Superior temporal gyrus (tissue), 1 donor: ENCODE measurements at regions not wholly inside any gene's neighbourhood (a gene's known extent, or its start where the extent isn't known, plus 50 kb on each side); places are given as distances from the start of the nearest gene placed in this dataset.
"Not testable (repeated sequence)": the region's sequence is repeated elsewhere in the genome, so short reads cannot be mapped to it uniquely, and the experiment has no call there.

ENCODE experiments used
- DNase-seq: peaks from one replicate; pipeline ENCODE4 v3.0.0-alpha.2; 2016; ENCODE audit errors: extremely low spot score

- no peak for DNase-seq
Measured at GRCh38 chr20:28562510-28562898, 2695.0 kb upstream of the DEFB115 start.

DNA sequence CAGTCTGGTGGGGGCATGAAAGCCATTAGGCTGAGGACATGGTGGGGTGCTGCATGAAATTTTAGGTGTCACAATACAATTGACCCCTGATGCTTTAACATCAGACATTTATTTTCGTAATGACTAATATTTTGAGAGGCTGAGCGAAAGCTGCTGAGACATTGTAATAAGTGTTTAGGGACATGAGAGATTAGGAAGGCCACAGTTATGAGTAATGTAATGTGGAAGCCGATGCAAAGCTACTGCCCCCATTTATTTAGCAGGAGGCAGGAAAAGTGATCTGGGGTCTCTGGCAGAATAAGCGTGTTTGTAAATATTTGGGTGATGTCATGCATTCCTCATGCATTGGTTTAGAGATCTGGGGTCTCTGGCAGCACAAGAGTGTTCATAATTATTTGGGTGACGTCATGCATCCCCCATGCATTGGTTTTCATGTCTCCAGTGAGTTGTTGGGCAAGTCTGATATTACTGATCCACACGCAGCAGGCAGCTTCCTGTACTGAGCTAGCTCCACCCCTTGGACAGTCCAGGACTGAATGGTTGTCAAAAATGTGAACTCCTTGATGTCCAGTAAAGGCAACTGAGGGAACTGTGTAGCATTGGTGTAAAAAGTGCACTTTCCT, 2694.5 kb upstream of the DEFB115 start:
- not testable (repeated sequence) for DNase-seq

GRCh38 chr20:28564024-28564423, 2693.4 kb upstream of the DEFB115 start:
- not testable (repeated sequence) for DNase-seq

DNA sequence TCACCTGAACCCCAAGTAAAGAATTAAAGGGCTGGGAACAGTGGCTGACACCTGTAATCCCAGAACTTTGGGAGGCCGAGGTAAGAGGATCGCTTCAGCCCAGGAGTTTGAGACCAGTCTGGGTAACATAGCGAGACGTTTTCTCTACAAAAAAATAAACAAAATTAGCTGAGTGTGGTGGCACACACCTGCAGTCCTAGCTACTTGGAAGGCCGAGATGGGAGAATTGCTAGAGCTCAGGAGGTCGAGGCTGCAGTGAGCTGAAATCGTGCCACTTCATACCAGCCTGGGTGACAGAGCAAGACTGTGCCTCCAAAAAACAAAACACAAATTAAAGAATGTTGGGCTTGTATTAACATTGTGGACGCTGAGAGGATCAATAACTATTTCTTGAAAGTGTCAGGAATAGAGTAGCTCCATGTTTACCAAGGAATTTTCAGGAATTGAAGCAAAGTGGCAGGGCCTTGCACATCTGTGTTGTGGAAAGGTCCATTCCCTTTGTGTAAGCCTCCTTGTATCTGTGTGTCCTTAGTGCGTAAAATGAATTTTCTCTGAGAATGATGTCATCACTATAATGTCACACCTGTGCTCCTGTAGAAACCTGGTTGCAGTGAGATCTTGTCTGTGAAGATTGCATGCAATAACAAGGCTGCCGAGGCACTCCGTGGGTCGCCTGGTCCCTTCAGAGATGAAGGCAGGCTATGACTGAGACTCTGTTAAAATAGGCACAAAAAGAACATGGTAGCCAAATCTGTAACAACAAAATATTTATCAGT, 2692.6 kb upstream of the DEFB115 start:
- not testable (repeated sequence) for DNase-seq

- not testable (repeated sequence) for DNase-seq
Measured at GRCh38 chr20:28575991-28576390, 2681.5 kb upstream of the DEFB115 start.

- not testable (repeated sequence) for DNase-seq
Measured at GRCh38 chr20:28591680-28592079, 2665.8 kb upstream of the DEFB115 start.

DNA sequence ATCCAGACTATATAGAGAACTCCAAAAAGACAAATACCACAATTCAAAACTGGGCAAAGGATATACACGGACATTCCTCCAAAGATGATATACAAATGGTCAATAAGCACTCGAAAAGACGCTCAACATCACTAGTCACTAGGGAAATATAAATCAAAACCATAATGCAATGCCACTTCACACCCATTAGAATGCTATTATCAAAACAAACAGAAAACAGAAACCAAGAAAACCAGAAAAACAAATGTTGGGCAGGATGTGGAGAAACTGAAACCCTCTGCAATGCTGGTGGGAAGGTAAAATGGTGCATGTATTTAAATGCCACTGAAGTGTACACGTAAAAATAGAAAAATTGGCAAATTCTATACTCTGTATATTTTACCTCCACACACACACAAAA, 2664.1 kb upstream of the DEFB115 start:
- DNase-seq: not testable (repeated sequence)

GRCh38 chr20:28594476-28594875, 2663.0 kb upstream of the DEFB115 start:
- not testable (repeated sequence) for DNase-seq

- DNase-seq: not testable (repeated sequence)
Measured at GRCh38 chr20:28602006-28602402, 2655.5 kb upstream of the DEFB115 start.

- DNase-seq: peak; percentile 87
Measured at GRCh38 chr20:28602403-28603217, 2654.9 kb upstream of the DEFB115 start.

GRCh38 chr20:28603218-28603577, 2654.3 kb upstream of the DEFB115 start:
- not testable (repeated sequence) for DNase-seq

DNA sequence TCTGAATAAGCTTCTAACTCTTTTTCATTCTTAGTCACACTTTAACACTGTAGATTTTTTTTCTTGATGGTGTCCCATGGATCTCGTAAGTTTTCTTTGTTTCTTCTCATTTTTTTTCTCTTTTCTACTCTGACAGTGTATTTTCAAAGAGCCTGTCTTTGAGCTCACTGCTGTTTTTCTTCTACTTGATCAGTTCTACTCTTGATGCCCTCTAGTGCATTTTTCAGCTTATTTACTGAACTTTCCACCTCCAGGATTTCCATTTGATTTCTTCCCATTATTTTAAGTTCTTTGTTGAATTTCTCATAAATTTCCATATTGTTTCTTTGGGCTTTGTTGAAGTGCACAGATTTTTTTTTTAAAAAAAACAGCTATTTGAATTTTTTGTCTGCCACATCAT, 2641.1 kb upstream of the DEFB115 start:
- DNase-seq: no peak

- DNase-seq: not testable (repeated sequence)
Measured at GRCh38 chr20:28619956-28620651, 2637.4 kb upstream of the DEFB115 start.

DNA sequence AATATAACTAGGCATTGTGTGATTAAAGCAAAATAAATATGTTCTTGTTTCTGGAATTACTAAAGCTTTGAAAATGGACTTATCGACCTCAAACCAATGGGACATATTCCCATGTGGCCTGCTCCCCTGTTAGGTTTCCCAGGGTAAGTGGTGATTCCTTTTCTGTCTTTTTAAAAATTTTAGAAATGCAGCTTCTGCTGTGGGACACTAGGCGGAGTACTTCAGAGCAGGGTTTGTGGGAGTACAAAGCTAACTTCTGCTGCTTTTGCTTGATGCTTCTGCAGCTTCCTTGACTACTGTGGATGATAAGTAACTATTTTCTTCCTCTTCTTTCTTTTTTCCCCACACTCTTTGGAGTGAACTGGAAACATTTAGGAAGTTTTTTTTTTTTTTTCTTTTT, 2632.4 kb upstream of the DEFB115 start:
- DNase-seq: not testable (repeated sequence)

DNA sequence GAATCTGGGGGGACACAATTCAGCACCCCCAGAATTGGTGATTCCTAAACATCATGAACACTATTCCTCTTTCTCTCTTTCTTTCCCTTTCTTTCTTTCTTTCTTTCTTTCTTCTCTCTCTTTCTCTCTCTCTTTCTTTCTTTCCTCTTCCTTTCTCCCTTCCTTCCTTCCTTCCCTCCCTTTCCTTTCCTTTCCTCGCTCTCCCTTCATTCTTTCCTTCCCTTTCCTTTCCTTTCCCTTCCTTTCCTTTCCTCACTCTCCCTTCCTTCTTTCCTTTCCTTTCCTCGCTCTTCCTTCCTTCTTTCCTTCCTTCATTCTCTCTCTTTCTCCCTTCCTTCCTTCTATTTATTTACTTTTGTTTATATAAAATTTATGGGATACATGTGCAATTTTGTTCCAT, 2616.6 kb upstream of the DEFB115 start:
- not testable (repeated sequence) for DNase-seq
